H1 (cell line): ENCODE measurements at regions not wholly inside any gene's neighbourhood (a gene's known extent, or its start where the extent isn't known, plus 50 kb on each side); places are given as distances from the start of the nearest gene placed in this dataset.
A peak's percentile ranks its signal among the peaks of the same experiment; 100 is the strongest.

Experiments
- ATF2 ChIP-seq: IDR thresholded peaks from 2 replicates; pipeline ENCODE4 v1.6.1; 2012; ENCODE audit warnings: low read length, inconsistent platforms
- CBX8 ChIP-seq: fragments of 300-800, 300-1000 bp; sonication (generic); IDR thresholded peaks from 2 replicates; pipeline ENCODE4 v1.7.1; 2016; ENCODE audit warnings: low read depth, low read length, borderline replicate concordance
- CHD1 ChIP-seq: IDR thresholded peaks from 2 replicates; pipeline ENCODE4 v1.6.1; 2012; ENCODE audit warnings: low read depth, low read length, improper control_type of control experiment
- CHD7 ChIP-seq: fragments of 300-600 bp; sonication (generic); IDR thresholded peaks from 2 replicates; pipeline ENCODE4 v1.7.1; 2012; ENCODE audit warnings: low read length, moderate library complexity, mild to moderate bottlenecking, inconsistent platforms; ENCODE audit not compliant: insufficient replicate concordance
- JUN ChIP-seq: IDR thresholded peaks from 2 replicates; pipeline ENCODE4 v1.6.1; 2011; ENCODE audit warnings: low read depth, mild to moderate bottlenecking, improper control_type of control experiment, low read length
- POU5F1 ChIP-seq: IDR thresholded peaks from 2 replicates; pipeline ENCODE4 v1.6.1; 2011; ENCODE audit warnings: low read depth, mild to moderate bottlenecking, low read length, moderate library complexity
- SAP30 ChIP-seq: fragments of 300-600 bp; sonication (generic); IDR thresholded peaks from 2 replicates; pipeline ENCODE4 v1.7.1; 2012; ENCODE audit warnings: low read length, moderate library complexity, mild to moderate bottlenecking, inconsistent platforms; ENCODE audit not compliant: insufficient read depth, insufficient replicate concordance
- SP1 ChIP-seq: IDR thresholded peaks from 2 replicates; pipeline ENCODE4 v1.6.1; 2011; ENCODE audit warnings: low read depth, low read length
- SP2 ChIP-seq: IDR thresholded peaks from 2 replicates; pipeline ENCODE4 v1.6.1; 2012; ENCODE audit warnings: mild to moderate bottlenecking, low read length, inconsistent platforms

GRCh38 chr1:229203030-229203751 is 67.7 kb upstream of the RAB4A start (continued):
- TF ChIP-seq CHD7 (no peak), ATF2 (peak; percentile 100), SP2 (peak; percentile 88), CHD1 (no peak), SP1 (peak; percentile 99), POU5F1 (no peak), SAP30 (no peak), JUN (peak; percentile 49; the same call in 1 of the 2 replicates), CBX8 (no peak)
